ENCODE measurements at regions not wholly inside any gene's neighbourhood (a gene's known extent, or its start where the extent isn't known, plus 50 kb on each side); places are given as distances from the start of the nearest gene placed in this dataset.
"Not testable (repeated sequence)": the region's sequence is repeated elsewhere in the genome, so short reads cannot be mapped to it uniquely, and the experiment has no call there.

- H3K27ac ChIP-seq: no peak overlapping the region
- intact Hi-C loops (cut with DNase I; ENCODE audit: low total_unique reads): loop anchor here (2.0 to 5.0 kb wide), 2 partner anchors 122 to 268 kb away; no protein-coding TSS in a partner anchor
- peaks cover 4 to 9% (median 9%) of the 10 kb centered on the region in 4 donors for H3K4me1 ChIP-seq
- no peak for DNase-seq
- H3K4me3 ChIP-seq: no peak overlapping the region
- in situ Hi-C loops (cut with MboI; ENCODE audit: low pct_ligation_motif_present in 1 of 4, low pct_unique_long_range_greater_than_20kb in 1 of 4, low sequenced_read_pairs in 3 of 4): loop anchor here (5.0 to 25.0 kb wide), 6 partner anchors 118 to 643 kb away; no protein-coding TSS in a partner anchor
- 96% methylated on average over 2 of the region's 2 CpGs; no CpG with 5 or more reads in 1 of the 2 donors for WGBS, 2 donors (ENCODE audit: low coverage in 1 of 2)
- no peaks in the 10 kb centered on the region for H3K27me3 ChIP-seq
- TF ChIP-seq EP300 (IDR thresholded peaks at IDR 0.05; ENCODE audit: low read depth) (no peak), POLR2AphosphoS5 (IDR thresholded peaks at IDR 0.05) (no peak), POLR2A (IDR thresholded peaks at IDR 0.05) (no peak)
- TF ChIP-seq, protein P1, sequence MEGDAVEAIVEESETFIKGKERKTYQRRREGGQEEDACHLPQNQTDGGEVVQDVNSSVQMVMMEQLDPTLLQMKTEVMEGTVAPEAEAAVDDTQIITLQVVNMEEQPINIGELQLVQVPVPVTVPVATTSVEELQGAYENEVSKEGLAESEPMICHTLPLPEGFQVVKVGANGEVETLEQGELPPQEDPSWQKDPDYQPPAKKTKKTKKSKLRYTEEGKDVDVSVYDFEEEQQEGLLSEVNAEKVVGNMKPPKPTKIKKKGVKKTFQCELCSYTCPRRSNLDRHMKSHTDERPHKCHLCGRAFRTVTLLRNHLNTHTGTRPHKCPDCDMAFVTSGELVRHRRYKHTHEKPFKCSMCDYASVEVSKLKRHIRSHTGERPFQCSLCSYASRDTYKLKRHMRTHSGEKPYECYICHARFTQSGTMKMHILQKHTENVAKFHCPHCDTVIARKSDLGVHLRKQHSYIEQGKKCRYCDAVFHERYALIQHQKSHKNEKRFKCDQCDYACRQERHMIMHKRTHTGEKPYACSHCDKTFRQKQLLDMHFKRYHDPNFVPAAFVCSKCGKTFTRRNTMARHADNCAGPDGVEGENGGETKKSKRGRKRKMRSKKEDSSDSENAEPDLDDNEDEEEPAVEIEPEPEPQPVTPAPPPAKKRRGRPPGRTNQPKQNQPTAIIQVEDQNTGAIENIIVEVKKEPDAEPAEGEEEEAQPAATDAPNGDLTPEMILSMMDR (IDR thresholded peaks at IDR 0.05): no peak
- H3K9me3 ChIP-seq: no peaks in the 10 kb centered on the region
- H3K36me3 ChIP-seq: no peaks in the 10 kb centered on the region
Observed at GRCh38 chr2:64919261-64919660, 69.9 kb upstream of the SLC1A4 start.

DNA sequence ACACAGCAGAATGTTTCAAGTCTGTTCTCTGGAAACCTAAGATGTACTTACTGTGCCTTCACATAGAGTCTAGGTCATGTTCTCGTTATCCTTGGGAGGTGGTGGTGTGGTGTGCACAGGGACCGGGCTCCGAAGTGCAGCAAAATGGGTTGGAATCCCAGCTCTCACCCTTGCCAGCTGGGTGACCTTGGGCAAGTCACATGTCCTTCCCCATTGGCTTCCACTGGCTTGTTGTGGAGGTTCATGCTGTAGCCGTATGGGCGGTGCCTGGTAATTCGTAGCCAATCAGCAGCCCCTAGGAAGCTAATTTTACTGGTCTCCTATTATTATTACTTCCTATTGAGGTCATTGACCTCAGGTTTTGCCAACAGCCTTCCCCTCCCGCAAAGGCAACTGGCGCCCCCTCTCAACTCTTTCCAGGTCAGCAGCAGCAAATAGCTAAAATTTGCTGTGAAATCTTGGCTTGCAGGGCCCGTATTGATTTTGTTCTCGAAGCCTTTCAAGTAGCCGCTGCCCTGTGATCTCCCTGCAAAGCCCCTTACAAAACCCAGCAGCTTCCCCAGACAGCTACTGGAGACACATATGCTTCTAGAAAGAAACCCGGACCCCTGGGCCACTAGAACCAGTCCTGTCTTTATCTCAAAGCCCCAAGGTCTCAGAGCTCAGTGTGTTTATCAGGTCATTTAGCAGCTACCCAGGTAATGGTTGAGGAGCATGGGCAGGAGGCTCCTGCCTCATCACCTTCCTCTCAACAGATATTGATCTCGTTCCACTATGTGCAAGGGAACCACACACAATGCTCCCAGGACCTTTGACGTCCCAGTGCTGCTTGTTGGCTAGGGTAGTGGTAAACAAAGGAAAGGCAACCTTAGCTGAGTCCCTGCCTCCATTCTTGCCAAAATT, 66.5 kb upstream of the SLC1A4 start:
- in situ Hi-C loops (cut with MboI; ENCODE audit: low pct_ligation_motif_present in 1 of 4, low pct_unique_long_range_greater_than_20kb in 1 of 4, low sequenced_read_pairs in 3 of 4): loop anchor here (25.0 kb wide), 3 partner anchors 240 to 640 kb away; no protein-coding TSS in a partner anchor

DNA sequence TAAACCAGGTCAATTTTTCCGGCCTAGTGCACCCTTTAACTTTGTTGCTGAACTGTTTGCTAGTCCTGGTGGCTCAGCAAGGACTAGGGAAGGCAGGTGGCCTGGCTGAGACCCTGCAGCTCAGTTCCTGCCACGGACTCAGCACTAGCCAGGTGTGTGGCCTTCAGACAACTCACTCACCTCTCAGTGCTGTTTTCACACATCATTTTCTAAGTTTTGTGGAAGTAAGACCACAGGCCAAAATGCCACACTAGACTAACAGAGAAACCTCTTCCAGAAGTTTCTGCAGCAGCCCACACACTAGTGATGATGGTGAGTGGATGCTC, 65.9 kb upstream of the SLC1A4 start:
- Histone ChIP-seq H3K27ac (no peak overlapping the region), H3K4me1 (peaks cover under 1 to 4% (median 2%) of the 10 kb centered on the region in 4 donors), H3K36me3 (no peaks in the 10 kb centered on the region), H3K4me3 (no peak overlapping the region), H3K9me3 (peaks cover 0 to 4% of the 10 kb centered on the region in 2 donors), H3K27me3 (no peaks in the 10 kb centered on the region)
- in situ Hi-C loops (cut with MboI; ENCODE audit: low pct_ligation_motif_present in 1 of 4, low pct_unique_long_range_greater_than_20kb in 1 of 4, low sequenced_read_pairs in 3 of 4): loop anchor here (25.0 kb wide), 3 partner anchors 239 to 639 kb away; no protein-coding TSS in a partner anchor
- no peak for TF ChIP-seq POLR2AphosphoS5 (IDR thresholded peaks at IDR 0.05)
- no peak for TF ChIP-seq EP300 (IDR thresholded peaks at IDR 0.05; ENCODE audit: low read depth)
- TF ChIP-seq POLR2A (IDR thresholded peaks at IDR 0.05): no peak
- TF ChIP-seq, protein P1 (IDR thresholded peaks at IDR 0.05): no peak
- WGBS, 2 donors (ENCODE audit: low coverage in 1 of 2): 86% methylated on average over 2 of the region's 2 CpGs; no CpG with 5 or more reads in 1 of the 2 donors
- intact Hi-C loops (cut with DNase I; ENCODE audit: low total_unique reads): no loop called here
- DNase-seq: no peak

More for the DNA sequence above, 66.5 kb upstream of the SLC1A4 start:
- H3K27ac ChIP-seq: no peak overlapping the region
- TF ChIP-seq, protein P1 (IDR thresholded peaks at IDR 0.05): no peak
- TF ChIP-seq EP300 (IDR thresholded peaks at IDR 0.05; ENCODE audit: low read depth) (no peak), POLR2AphosphoS5 (IDR thresholded peaks at IDR 0.05) (no peak), POLR2A (IDR thresholded peaks at IDR 0.05) (no peak)
- intact Hi-C loops (cut with DNase I; ENCODE audit: low total_unique reads): no loop called here
- peaks cover 4 to 9% (median 9%) of the 10 kb centered on the region in 4 donors for H3K4me1 ChIP-seq
- 91 to 100% methylated on average over 2 to 14 of the region's 14 CpGs for WGBS, 2 donors (ENCODE audit: low coverage in 1 of 2)
- H3K4me3 ChIP-seq: no peak overlapping the region
- H3K27me3 ChIP-seq: no peaks in the 10 kb centered on the region
- no peaks in the 10 kb centered on the region for H3K36me3 ChIP-seq
- no peak for DNase-seq
- H3K9me3 ChIP-seq: peaks cover 0 to 4% of the 10 kb centered on the region in 2 donors

GRCh38 chr2:64924170-64924934, 64.8 kb upstream of the SLC1A4 start:
- intact Hi-C loops (cut with DNase I; ENCODE audit: low total_unique reads): no loop called here
- DNase-seq: no peak
- H3K9me3 ChIP-seq: peaks cover 0 to 4% of the 10 kb centered on the region in 2 donors
- TF ChIP-seq, protein P1 (IDR thresholded peaks at IDR 0.05): no peak
- TF ChIP-seq EP300 (IDR thresholded peaks at IDR 0.05; ENCODE audit: low read depth) (no peak), POLR2AphosphoS5 (IDR thresholded peaks at IDR 0.05) (no peak), POLR2A (IDR thresholded peaks at IDR 0.05) (no peak)
- 71 to 85% methylated on average over 2 to 6 of the region's 6 CpGs for WGBS, 2 donors (ENCODE audit: low coverage in 1 of 2)
- no peaks in the 10 kb centered on the region for H3K27me3 ChIP-seq
- H3K36me3 ChIP-seq: no peaks in the 10 kb centered on the region
- no peaks in the 10 kb centered on the region for H3K4me1 ChIP-seq
- in situ Hi-C loops (cut with MboI; ENCODE audit: low pct_ligation_motif_present in 1 of 4, low pct_unique_long_range_greater_than_20kb in 1 of 4, low sequenced_read_pairs in 3 of 4): loop anchor here (25.0 kb wide), 3 partner anchors 238 to 638 kb away; no protein-coding TSS in a partner anchor
- H3K27ac ChIP-seq: no peak overlapping the region
- no peak overlapping the region for H3K4me3 ChIP-seq

DNA sequence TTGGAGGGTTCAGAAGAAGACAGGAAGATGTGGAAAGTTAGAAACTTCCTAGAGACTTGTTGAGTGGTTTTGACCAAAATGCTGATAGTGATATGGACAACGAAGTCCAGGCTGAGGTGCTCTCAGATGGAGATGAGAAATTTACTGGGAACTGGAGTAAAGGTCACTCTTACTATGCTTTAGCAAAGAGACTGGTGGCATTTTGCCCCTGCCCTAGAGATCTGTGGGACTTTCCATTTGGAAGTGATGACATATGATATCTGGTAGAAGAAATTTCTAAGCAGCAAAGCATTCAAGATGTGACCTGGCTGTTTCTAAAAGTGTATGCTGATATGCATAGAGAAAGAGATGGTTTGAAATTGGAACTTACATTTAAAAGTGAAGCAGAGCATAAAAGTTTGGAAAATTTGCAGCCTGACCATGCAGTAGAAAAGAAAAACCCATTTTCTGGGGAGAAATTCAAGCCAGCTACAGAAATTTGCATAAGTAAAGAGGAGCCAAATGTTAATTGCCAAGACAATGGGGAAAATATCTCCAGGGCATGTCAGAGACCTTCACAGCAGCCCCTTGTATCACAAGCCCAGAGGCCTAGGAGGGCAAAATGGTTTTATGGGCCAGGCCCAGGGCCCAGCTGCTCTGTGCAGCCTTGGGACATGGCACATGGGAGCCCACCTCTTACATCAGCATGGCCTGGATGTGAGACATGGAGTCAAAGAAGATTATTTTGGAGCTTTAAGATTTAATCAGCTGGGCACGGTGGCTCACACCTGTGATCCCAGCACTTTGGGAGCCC, 63.1 kb upstream of the SLC1A4 start:
- H3K27ac ChIP-seq; in situ Hi-C loops (cut with MboI; ENCODE audit: low pct_ligation_motif_present in 1 of 4, low pct_unique_long_range_greater_than_20kb in 1 of 4, low sequenced_read_pairs in 3 of 4); H3K4me3 ChIP-seq; H3K27me3 ChIP-seq; H3K4me1 ChIP-seq; DNase-seq; H3K9me3 ChIP-seq; intact Hi-C loops (cut with DNase I; ENCODE audit: low total_unique reads); H3K36me3 ChIP-seq: not testable (repeated sequence)
- WGBS, 2 donors (ENCODE audit: low coverage in 1 of 2): 87 to 94% methylated on average over 1 to 2 of the region's 2 CpGs

Data from transverse colon (tissue), 4 donors.